Neuronal stem cell (in vitro differentiated cells): ENCODE measurements at regions not wholly inside any gene's neighbourhood (a gene's known extent, or its start where the extent isn't known, plus 50 kb on each side); places are given as distances from the start of the nearest gene placed in this dataset.

Source experiments
- DNase-seq: peaks from one replicate; pipeline ENCODE4 v3.0.0-alpha.2; 2013; ENCODE audit warnings: low spot score
- H2AFZ ChIP-seq: one replicate; pipeline ENCODE4 v1.6.1; 2013; ENCODE audit warnings: mild to moderate bottlenecking, low read length, inconsistent platforms
- H2AK5ac ChIP-seq: 2 replicates; pipeline ENCODE4 v1.6.1; 2013; ENCODE audit warnings: low read depth, mild to moderate bottlenecking, inconsistent platforms, low read length, moderate library complexity, mixed read lengths
- H2BK120ac ChIP-seq: 2 replicates; pipeline ENCODE4 v1.6.1; 2013; ENCODE audit warnings: low read depth, mild to moderate bottlenecking, inconsistent platforms, low read length, moderate library complexity, mixed read lengths
- H2BK12ac ChIP-seq: one replicate; pipeline ENCODE4 v1.6.1; 2013; ENCODE audit warnings: low read length, inconsistent platforms
- H2BK15ac ChIP-seq: 2 replicates; pipeline ENCODE4 v1.6.1; 2013; ENCODE audit warnings: mild to moderate bottlenecking, low read length, inconsistent platforms, mixed read lengths
- H2BK5ac ChIP-seq: one replicate; pipeline ENCODE4 v1.6.1; 2013; ENCODE audit warnings: inconsistent platforms, mild to moderate bottlenecking, low read length, moderate library complexity
- H3K14ac ChIP-seq: one replicate; pipeline ENCODE4 v1.6.1; 2013; ENCODE audit warnings: low read length, inconsistent platforms
- H3K18ac ChIP-seq: 2 replicates; pipeline ENCODE4 v1.6.1; 2013; ENCODE audit warnings: low read length, inconsistent platforms
- H3K23ac ChIP-seq: 2 replicates; pipeline ENCODE4 v1.6.1; 2013; ENCODE audit warnings: low read depth, mild to moderate bottlenecking, mixed read lengths, low read length, inconsistent platforms; ENCODE audit not compliant: poor library complexity
- H3K27ac ChIP-seq: replicated peaks from 3 replicates; pipeline ENCODE4 v1.5.1; 2013; ENCODE audit warnings: low read length, inconsistent platforms
- H3K27me3 ChIP-seq, 3 experiments: 2 replicates each; pipeline ENCODE4 v1.6.1; 2013; ENCODE audit warnings: low read length in 3 of 3, mild to moderate bottlenecking in 2 of 3, inconsistent platforms in 1 of 3, low read depth in 1 of 3, mixed read lengths in 1 of 3, moderate library complexity in 1 of 3; ENCODE audit not compliant: control insufficient read depth in 3 of 3, insufficient read depth in 3 of 3
- H3K36me3 ChIP-seq, 2 donors: replicated peaks in 1 of 2; 2 replicates each; pipeline ENCODE4 v1.6.1; 2013; ENCODE audit warnings: low read length in 2 of 2; ENCODE audit not compliant: control insufficient read depth in 2 of 2, insufficient read depth in 2 of 2
- H3K4ac ChIP-seq: 2 replicates; pipeline ENCODE4 v1.6.1; 2013; ENCODE audit warnings: inconsistent platforms, mild to moderate bottlenecking, low read length, moderate library complexity
- H3K4me1 ChIP-seq, 2 donors: 1 replicate in 1 of 2; 2 replicates in 1 of 2; pipeline ENCODE4 v1.6.1; 2013; ENCODE audit warnings: low read length in 2 of 2, low read depth in 1 of 2; ENCODE audit not compliant: control insufficient read depth in 2 of 2, insufficient read depth in 1 of 2
- H3K4me2 ChIP-seq: one replicate; pipeline ENCODE4 v1.6.1; 2013; ENCODE audit warnings: mild to moderate bottlenecking, low read length, inconsistent platforms; ENCODE audit not compliant: insufficient read depth, poor library complexity, severe bottlenecking
- H3K4me3 ChIP-seq, 2 donors: 2 replicates each; pipeline ENCODE4 v1.5.1; 2013; ENCODE audit warnings: low read length in 2 of 2, mild to moderate bottlenecking in 2 of 2, inconsistent platforms in 1 of 2, moderate library complexity in 1 of 2
- H3K79me1 ChIP-seq: one replicate; pipeline ENCODE4 v1.6.1; 2013; ENCODE audit warnings: low read depth, mild to moderate bottlenecking, inconsistent platforms, low read length, moderate library complexity
- H3K9ac ChIP-seq: one replicate; pipeline ENCODE4 v1.6.1; 2013; ENCODE audit warnings: mild to moderate bottlenecking, low read depth, low read length, inconsistent platforms; ENCODE audit not compliant: poor library complexity
- H3K9me3 ChIP-seq, 2 donors: replicated peaks in 1 of 2; 2 replicates each; pipeline versions ENCODE3 to v1.6.1; 2013; ENCODE audit warnings: low read length in 2 of 2, mild to moderate bottlenecking in 2 of 2, inconsistent platforms in 1 of 2, low read depth in 1 of 2, mixed read lengths in 1 of 2, moderate library complexity in 1 of 2; ENCODE audit not compliant: control insufficient read depth in 2 of 2, insufficient read depth in 1 of 2
- H4K8ac ChIP-seq: one replicate; pipeline ENCODE4 v1.6.1; 2013; ENCODE audit warnings: low read depth, mild to moderate bottlenecking, inconsistent platforms, low read length, moderate library complexity
- H4K91ac ChIP-seq: one replicate; pipeline ENCODE4 v1.6.1; 2013; ENCODE audit warnings: low read length, low read depth, mild to moderate bottlenecking, inconsistent platforms; ENCODE audit not compliant: poor library complexity
- WGBS, 2 donors: extraction: QIAGEN DNeasy Blood & Tissue Kit; methylation state at CpG; one replicate each; pipeline ENCODE4 v1.1.7; 2013; ENCODE audit warnings: missing lambda C conversion rate in 2 of 2, mixed read lengths in 1 of 2; ENCODE audit not compliant: insufficient read length in 2 of 2, insufficient replicate concordance in 1 of 2; ENCODE audit errors: extremely low coverage in 2 of 2; 5-methylcytosine and 5-hydroxymethylcytosine counted together

DNA sequence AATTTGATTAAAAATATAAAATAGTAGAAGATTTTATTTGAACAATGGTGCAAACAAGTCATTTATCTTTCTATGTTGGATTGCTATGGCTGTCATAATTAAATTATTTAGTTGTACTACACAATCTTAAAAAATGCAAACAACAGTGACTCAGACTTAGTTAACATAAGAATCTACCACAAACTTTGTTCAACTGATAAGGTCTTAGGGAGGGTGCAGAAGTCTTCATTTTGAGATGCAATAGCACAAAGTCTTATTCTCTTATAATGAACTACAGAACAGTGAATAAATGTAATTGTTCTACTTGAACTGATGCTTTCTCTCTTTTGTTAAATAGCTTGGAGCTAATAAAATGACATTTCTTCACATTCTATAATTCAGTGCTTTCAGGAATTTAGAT, 482.8 kb upstream of the NAALADL2 start:
- Histone ChIP-seq H3K4me3 (no peak overlapping the region), H2BK12ac (no peak overlapping the region), H3K79me1 (no peaks in the 10 kb centered on the region), H3K4me2 (no peak overlapping the region), H2BK5ac (no peak overlapping the region), H4K8ac (no peak overlapping the region), H3K27ac (no peak overlapping the region), H2AFZ (no peak overlapping the region), H3K4me1 (no peaks in the 10 kb centered on the region), H2AK5ac (no peak overlapping the region), H3K14ac (no peak overlapping the region), H3K36me3 (no peaks in the 10 kb centered on the region), H3K9ac (no peak overlapping the region), H3K4ac (no peak overlapping the region), H2BK15ac (no peak overlapping the region), H3K27me3 (no peaks in the 10 kb centered on the region), H2BK120ac (no peak overlapping the region), H4K91ac (no peak overlapping the region), H3K9me3 (no peaks in the 10 kb centered on the region), H3K23ac (no peak overlapping the region), H3K18ac (no peak overlapping the region)
- no peak for DNase-seq

DNA sequence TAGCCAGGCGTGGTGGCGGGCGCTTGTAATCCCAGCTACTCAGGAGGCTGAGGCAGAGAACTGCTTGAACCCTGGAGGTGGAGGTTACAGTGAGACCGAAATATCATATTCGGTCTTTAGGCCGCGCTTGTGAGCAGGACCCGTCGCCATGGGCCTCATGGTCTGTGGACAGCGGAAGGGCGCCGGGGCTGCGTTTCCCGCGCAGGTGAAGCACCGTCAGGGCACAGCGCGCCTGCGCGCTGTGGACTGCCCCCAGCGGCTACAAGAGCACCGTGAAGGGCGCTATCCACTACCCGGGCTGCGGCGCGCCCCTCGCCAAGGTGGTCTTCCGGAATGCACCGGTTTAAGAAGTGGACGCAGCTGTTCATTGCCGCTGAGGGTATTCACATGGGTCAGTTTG, 482.0 kb upstream of the NAALADL2 start:
- no peak overlapping the region for H3K14ac ChIP-seq
- DNase-seq, result no peak
- H3K4me3 ChIP-seq, result no peak overlapping the region
- H3K9me3 ChIP-seq, result no peaks in the 10 kb centered on the region
- H2BK120ac ChIP-seq, result no peak overlapping the region
- no peaks in the 10 kb centered on the region for H3K4me1 ChIP-seq
- no peak overlapping the region for H3K4ac ChIP-seq
- no peak overlapping the region for H4K91ac ChIP-seq
- H3K27ac ChIP-seq, result no peak overlapping the region
- H3K9ac ChIP-seq, result no peak overlapping the region
- no CpG with 5 or more reads among the region's 32 CpGs for WGBS, 2 donors
- no peak overlapping the region for H2BK12ac ChIP-seq
- H2BK5ac ChIP-seq, result no peak overlapping the region
- H2AFZ ChIP-seq, result no peak overlapping the region
- no peaks in the 10 kb centered on the region for H3K27me3 ChIP-seq
- no peak overlapping the region for H3K23ac ChIP-seq
- H4K8ac ChIP-seq, result no peak overlapping the region
- H2BK15ac ChIP-seq, result no peak overlapping the region
- H3K18ac ChIP-seq, result no peak overlapping the region
- no peaks in the 10 kb centered on the region for H3K79me1 ChIP-seq
- no peaks in the 10 kb centered on the region for H3K36me3 ChIP-seq
- no peak overlapping the region for H3K4me2 ChIP-seq
- peak overlapping the region; percentile 32 for H2AK5ac ChIP-seq

DNA sequence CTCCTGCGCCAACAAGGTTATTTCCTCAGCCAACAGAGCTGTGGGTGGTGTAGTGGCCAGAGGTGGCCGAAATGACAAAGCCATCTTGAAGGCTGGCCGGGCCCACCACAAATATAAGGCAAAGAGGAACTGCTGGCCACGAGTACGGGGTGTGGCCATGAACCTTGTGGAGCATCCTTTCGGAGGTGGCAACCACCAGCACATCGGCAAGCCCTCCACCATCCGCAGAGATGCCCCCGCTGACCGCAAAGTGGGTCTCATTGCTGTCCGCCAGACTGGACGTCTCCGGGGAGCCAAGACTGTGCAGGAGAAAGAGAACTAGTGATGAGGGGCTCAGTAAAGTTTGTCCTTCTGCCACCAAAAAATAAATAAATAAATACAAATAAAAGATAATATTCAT, 481.4 kb upstream of the NAALADL2 start:
- Histone ChIP-seq H2BK15ac (no peak overlapping the region), H2BK5ac (no peak overlapping the region), H2BK120ac (no peak overlapping the region), H3K18ac (no peak overlapping the region), H3K27ac (no peak overlapping the region), H3K79me1 (no peaks in the 10 kb centered on the region), H3K23ac (no peak overlapping the region), H2BK12ac (no peak overlapping the region), H3K4me2 (no peak overlapping the region), H3K9ac (no peak overlapping the region), H4K91ac (no peak overlapping the region), H3K4me3 (no peak overlapping the region), H3K14ac (no peak overlapping the region), H3K4me1 (no peaks in the 10 kb centered on the region), H3K4ac (no peak overlapping the region), H3K9me3 (no peaks in the 10 kb centered on the region), H2AK5ac (no peak overlapping the region), H3K27me3 (no peaks in the 10 kb centered on the region), H3K36me3 (no peaks in the 10 kb centered on the region), H2AFZ (no peak overlapping the region), H4K8ac (no peak overlapping the region)
- DNase-seq, result no peak
- no CpG with 5 or more reads among the region's 13 CpGs for WGBS, 2 donors

DNA sequence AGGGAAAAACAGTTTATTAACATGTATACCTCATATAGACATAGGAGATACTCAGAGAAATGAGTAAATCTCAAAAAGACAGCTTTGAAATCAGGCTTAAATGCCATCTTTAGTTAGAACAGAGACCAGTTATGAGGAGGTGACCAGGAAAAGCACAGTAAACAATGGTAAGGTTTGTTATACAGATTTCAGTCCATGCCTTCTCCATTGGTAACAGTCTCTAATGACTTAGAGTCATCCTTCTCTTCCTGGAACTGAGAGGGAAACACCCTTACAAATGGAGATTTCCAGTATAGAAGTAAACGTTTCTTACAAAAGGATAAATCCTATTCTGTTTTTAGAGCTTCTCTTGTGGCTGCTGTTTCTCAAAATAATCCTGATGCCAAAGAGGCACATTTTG, 476.3 kb upstream of the NAALADL2 start:
- H3K4ac ChIP-seq, result no peak overlapping the region
- no peaks in the 10 kb centered on the region for H3K9me3 ChIP-seq
- no peaks in the 10 kb centered on the region for H3K36me3 ChIP-seq
- no CpG with 5 or more reads among the region's 1 CpG for WGBS, 2 donors
- no peak overlapping the region for H3K4me2 ChIP-seq
- H3K14ac ChIP-seq, result no peak overlapping the region
- H3K4me3 ChIP-seq, result no peak overlapping the region
- H3K27ac ChIP-seq, result no peak overlapping the region
- H2AK5ac ChIP-seq, result no peak overlapping the region
- H3K23ac ChIP-seq, result no peak overlapping the region
- H4K8ac ChIP-seq, result no peak overlapping the region
- H3K9ac ChIP-seq, result no peak overlapping the region
- no peaks in the 10 kb centered on the region for H3K4me1 ChIP-seq
- H2BK120ac ChIP-seq, result no peak overlapping the region
- no peak overlapping the region for H4K91ac ChIP-seq
- H2BK12ac ChIP-seq, result no peak overlapping the region
- H3K18ac ChIP-seq, result no peak overlapping the region
- H2AFZ ChIP-seq, result no peak overlapping the region
- H2BK5ac ChIP-seq, result no peak overlapping the region
- H3K79me1 ChIP-seq, result no peaks in the 10 kb centered on the region
- no peak overlapping the region for H2BK15ac ChIP-seq
- no peak for DNase-seq
- H3K27me3 ChIP-seq, result no peaks in the 10 kb centered on the region
